ENCODE measurements at regions not wholly inside any gene's neighbourhood (a gene's known extent, or its start where the extent isn't known, plus 50 kb on each side); places are given as distances from the start of the nearest gene placed in this dataset.

GRCh38 chr11:129295746-129296145 is 79.9 kb upstream of the BARX2 start:
- TF ChIP-seq TAF1 (IDR thresholded peaks at IDR 0.05; ENCODE audit: low read depth) = no peak
- TF ChIP-seq FOXM1 (IDR thresholded peaks at IDR 0.05; ENCODE audit: borderline replicate concordance, low read depth) = no peak
- no peak for TF ChIP-seq EGR1 (IDR thresholded peaks at IDR 0.05)
- no peak for TF ChIP-seq TCF12 (IDR thresholded peaks at IDR 0.05; ENCODE audit: low read depth)
- TF ChIP-seq CREB1 (IDR thresholded peaks at IDR 0.05; ENCODE audit: low read depth) = no peak
- TF ChIP-seq, protein P1, sequence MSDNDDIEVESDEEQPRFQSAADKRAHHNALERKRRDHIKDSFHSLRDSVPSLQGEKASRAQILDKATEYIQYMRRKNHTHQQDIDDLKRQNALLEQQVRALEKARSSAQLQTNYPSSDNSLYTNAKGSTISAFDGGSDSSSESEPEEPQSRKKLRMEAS (IDR thresholded peaks at IDR 0.05) = no peak
- no peak for TF ChIP-seq TEAD4 (IDR thresholded peaks at IDR 0.05)
- TF ChIP-seq USF1 (IDR thresholded peaks at IDR 0.05) = no peak
- no peak for TF ChIP-seq RAD21 (IDR thresholded peaks at IDR 0.05; ENCODE audit: low read depth)
- no peak for TF ChIP-seq REST (IDR thresholded peaks at IDR 0.05; ENCODE audit: low read depth)
- TF ChIP-seq YY1 (IDR thresholded peaks at IDR 0.05; ENCODE audit: low read depth) = no peak
- TF ChIP-seq EP300 (IDR thresholded peaks at IDR 0.05; ENCODE audit: borderline replicate concordance) = no peak
- TF ChIP-seq CEBPB (IDR thresholded peaks at IDR 0.05) = no peak
- TF ChIP-seq ZBTB7A (IDR thresholded peaks at IDR 0.05; ENCODE audit: low read depth) = no peak
- TF ChIP-seq NFIC (IDR thresholded peaks at IDR 0.05) = no peak

- TF ChIP-seq CEBPB (IDR thresholded peaks at IDR 0.05) = no peak
- TF ChIP-seq EGR1 (IDR thresholded peaks at IDR 0.05) = no peak
Observed at GRCh38 chr11:129292771-129293170, 82.9 kb upstream of the BARX2 start.

GRCh38 chr11:129292092-129292491 is 83.6 kb upstream of the BARX2 start:
- TF ChIP-seq ZBTB7A (IDR thresholded peaks at IDR 0.05; ENCODE audit: low read depth) = no peak
- TF ChIP-seq CREB1 (IDR thresholded peaks at IDR 0.05; ENCODE audit: low read depth) = no peak
- no peak for TF ChIP-seq REST (IDR thresholded peaks at IDR 0.05; ENCODE audit: low read depth)
- no peak for TF ChIP-seq FOXM1 (IDR thresholded peaks at IDR 0.05; ENCODE audit: borderline replicate concordance, low read depth)
- no peak for TF ChIP-seq TAF1 (IDR thresholded peaks at IDR 0.05; ENCODE audit: low read depth)
- TF ChIP-seq NFIC (IDR thresholded peaks at IDR 0.05) = no peak
- no peak for TF ChIP-seq TCF12 (IDR thresholded peaks at IDR 0.05; ENCODE audit: low read depth)
- no peak for TF ChIP-seq YY1 (IDR thresholded peaks at IDR 0.05; ENCODE audit: low read depth)
- TF ChIP-seq, protein P1 (IDR thresholded peaks at IDR 0.05) = no peak
- TF ChIP-seq TEAD4 (IDR thresholded peaks at IDR 0.05) = no peak
- no peak for TF ChIP-seq CEBPB (IDR thresholded peaks at IDR 0.05)
- TF ChIP-seq EGR1 (IDR thresholded peaks at IDR 0.05) = no peak
- no peak for TF ChIP-seq USF1 (IDR thresholded peaks at IDR 0.05)
- no peak for TF ChIP-seq EP300 (IDR thresholded peaks at IDR 0.05; ENCODE audit: borderline replicate concordance)
- TF ChIP-seq RAD21 (IDR thresholded peaks at IDR 0.05; ENCODE audit: low read depth) = no peak

- TF ChIP-seq FOXM1 (IDR thresholded peaks at IDR 0.05; ENCODE audit: borderline replicate concordance, low read depth) (no peak), RAD21 (IDR thresholded peaks at IDR 0.05; ENCODE audit: low read depth) (no peak), CREB1 (IDR thresholded peaks at IDR 0.05; ENCODE audit: low read depth) (no peak), NFIC (IDR thresholded peaks at IDR 0.05) (no peak), YY1 (IDR thresholded peaks at IDR 0.05; ENCODE audit: low read depth) (no peak), TEAD4 (IDR thresholded peaks at IDR 0.05) (no peak), EP300 (IDR thresholded peaks at IDR 0.05; ENCODE audit: borderline replicate concordance) (no peak), REST (IDR thresholded peaks at IDR 0.05; ENCODE audit: low read depth) (no peak), EGR1 (IDR thresholded peaks at IDR 0.05) (no peak), TAF1 (IDR thresholded peaks at IDR 0.05; ENCODE audit: low read depth) (no peak), CEBPB (IDR thresholded peaks at IDR 0.05) (no peak), TCF12 (IDR thresholded peaks at IDR 0.05; ENCODE audit: low read depth) (no peak), ZBTB7A (IDR thresholded peaks at IDR 0.05; ENCODE audit: low read depth) (no peak), USF1 (IDR thresholded peaks at IDR 0.05) (no peak)
- TF ChIP-seq, protein P1 (IDR thresholded peaks at IDR 0.05) = no peak
Observed at GRCh38 chr11:129291546-129291945, 84.1 kb upstream of the BARX2 start.
